Muscle of leg (tissue), 3 donors: ENCODE measurements at regions not wholly inside any gene's neighbourhood (a gene's known extent, or its start where the extent isn't known, plus 50 kb on each side); places are given as distances from the start of the nearest gene placed in this dataset.

Experiments
- DNase-seq: peaks from one replicate; pipeline ENCODE4 v3.0.0; 2013
- H3K27ac ChIP-seq: one replicate; pipeline ENCODE4 v1.5.1; 2013; ENCODE audit warnings: mild to moderate bottlenecking, low read length, control low read depth
- H3K27me3 ChIP-seq: one replicate; pipeline ENCODE4 v1.6.1; 2013; ENCODE audit warnings: low read length; ENCODE audit not compliant: control insufficient read depth, insufficient read depth
- H3K36me3 ChIP-seq: one replicate; pipeline ENCODE4 v1.6.1; 2013; ENCODE audit warnings: low read length; ENCODE audit not compliant: control insufficient read depth, insufficient read depth
- H3K4me1 ChIP-seq: one replicate; pipeline ENCODE4 v1.6.1; 2013; ENCODE audit warnings: low read length; ENCODE audit not compliant: control insufficient read depth, insufficient read depth
- H3K4me3 ChIP-seq: one replicate; pipeline ENCODE4 v1.5.1; 2013; ENCODE audit warnings: low read length, control low read depth
- H3K9me3 ChIP-seq: replicated peaks from 2 replicates; pipeline ENCODE4 v1.6.1; 2013; ENCODE audit warnings: low read depth, low read length; ENCODE audit not compliant: control insufficient read depth
- WGBS: methylation state at CpG from one replicate; pipeline ENCODE4 v1.1.5; 2013; ENCODE audit warnings: missing lambda C conversion rate; ENCODE audit not compliant: insufficient coverage; 5-methylcytosine and 5-hydroxymethylcytosine counted together

- Histone ChIP-seq H3K9me3 (peaks cover 3% of the 10 kb centered on the region), H3K27me3 (no peaks in the 10 kb centered on the region), H3K36me3 (no peaks in the 10 kb centered on the region), H3K4me3 (no peak overlapping the region), H3K27ac (no peak overlapping the region), H3K4me1 (no peaks in the 10 kb centered on the region)
- DNase-seq: no peak
- WGBS: no CpG with 5 or more reads among the region's 2 CpGs
Observed at GRCh38 chr5:27208051-27208450, 169.7 kb upstream of the CDH9 start.

DNA sequence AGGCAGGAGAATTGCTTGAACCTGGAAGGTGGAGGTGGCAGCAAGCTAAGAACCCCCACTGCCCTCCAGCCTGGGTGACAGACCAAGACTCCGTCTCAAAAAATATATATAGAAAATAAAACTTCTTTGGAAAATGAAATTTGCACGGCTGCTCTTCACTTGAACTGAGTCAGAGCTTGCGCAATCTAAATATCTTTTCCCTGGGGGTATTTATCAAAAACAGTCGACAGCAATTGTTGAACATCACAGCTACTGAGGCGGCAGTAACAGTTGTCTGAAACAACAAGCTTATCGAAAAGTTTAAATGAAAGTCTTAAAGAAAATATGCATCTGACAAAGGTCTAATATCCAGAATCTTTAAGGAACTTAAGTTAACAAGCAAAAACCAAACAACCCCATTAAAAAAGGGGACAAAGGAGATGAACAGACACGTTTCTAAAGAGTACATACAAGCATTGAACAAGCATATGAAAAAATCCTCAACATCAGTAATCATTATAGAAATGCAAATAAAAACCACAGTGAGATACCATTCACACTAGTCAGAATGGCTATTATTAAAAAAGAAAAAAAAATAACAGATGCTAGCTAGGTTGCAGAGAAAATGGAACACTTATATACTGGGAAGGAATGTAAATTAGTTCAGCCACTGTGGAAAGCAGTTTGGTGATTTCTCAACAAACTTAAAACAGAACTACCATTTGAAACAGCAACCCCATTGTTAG is 153.6 kb upstream of the CDH9 start:
- Histone ChIP-seq H3K4me3 (no peak overlapping the region), H3K36me3 (no peaks in the 10 kb centered on the region), H3K9me3 (peaks cover 6% of the 10 kb centered on the region), H3K27me3 (no peaks in the 10 kb centered on the region), H3K4me1 (no peaks in the 10 kb centered on the region), H3K27ac (no peak overlapping the region)
- no peak for DNase-seq
- no CpG with 5 or more reads among the region's 7 CpGs for WGBS

GRCh38 chr5:27172693-27173092 is 134.3 kb upstream of the CDH9 start:
- no peak overlapping the region for H3K4me3 ChIP-seq
- no peaks in the 10 kb centered on the region for H3K4me1 ChIP-seq
- no peaks in the 10 kb centered on the region for H3K27me3 ChIP-seq
- peaks cover 5% of the 10 kb centered on the region for H3K9me3 ChIP-seq
- WGBS: no CpG with 5 or more reads among the region's 1 CpG
- H3K27ac ChIP-seq: no peak overlapping the region
- no peaks in the 10 kb centered on the region for H3K36me3 ChIP-seq
- DNase-seq: no peak

DNA sequence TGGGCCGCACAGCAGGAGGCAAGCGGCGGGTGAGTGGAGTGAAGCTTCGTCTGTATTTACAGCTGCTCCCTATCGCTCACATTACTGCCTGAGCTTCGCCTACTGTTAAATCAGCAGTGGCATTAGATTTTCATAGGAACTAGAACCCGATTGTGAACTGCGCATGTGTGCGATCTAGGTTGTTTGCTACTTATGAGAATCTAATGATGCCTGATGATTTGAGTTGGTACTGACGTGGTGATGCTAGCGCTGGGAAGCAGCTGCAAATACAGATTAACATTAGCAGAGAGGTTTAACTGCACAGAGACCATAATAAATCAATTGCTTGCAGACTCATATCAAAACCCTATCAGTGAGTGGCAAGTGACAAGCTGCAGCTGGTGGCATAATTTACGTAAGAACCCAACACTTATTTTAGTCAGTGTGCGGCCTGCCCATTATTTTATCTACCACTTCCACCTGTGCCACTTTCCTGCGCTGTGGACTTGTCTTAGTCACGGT is 133.4 kb upstream of the CDH9 start:
- Histone ChIP-seq H3K4me1 (no peaks in the 10 kb centered on the region), H3K27me3 (no peaks in the 10 kb centered on the region), H3K36me3 (no peaks in the 10 kb centered on the region), H3K9me3 (peaks cover 5% of the 10 kb centered on the region), H3K4me3 (no peak overlapping the region), H3K27ac (no peak overlapping the region)
- 81% methylated on average over 10 of the region's 15 CpGs for WGBS
- no peak for DNase-seq

DNA sequence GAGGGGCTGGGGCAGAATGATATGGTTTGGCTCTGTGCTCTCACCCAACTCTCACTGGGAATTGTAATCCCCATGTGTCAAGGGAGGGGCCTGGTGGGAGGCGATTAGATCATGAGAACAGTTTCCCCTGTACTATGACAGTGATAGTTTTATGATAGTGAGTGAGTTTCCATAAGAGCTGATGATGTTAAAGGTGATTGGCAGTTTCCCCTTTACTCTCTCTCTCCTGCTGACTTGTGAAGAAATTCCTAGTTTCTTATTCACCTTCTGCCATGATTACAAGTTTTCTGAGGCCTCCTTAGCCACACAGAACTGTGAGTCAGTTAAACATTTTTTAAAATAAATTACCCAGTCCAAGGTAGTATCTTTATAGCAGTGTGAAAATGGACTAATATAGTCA is 120.4 kb upstream of the CDH9 start:
- Histone ChIP-seq H3K9me3 (peaks cover 29% of the 10 kb centered on the region), H3K36me3 (no peaks in the 10 kb centered on the region), H3K27ac (no peak overlapping the region), H3K4me1 (no peaks in the 10 kb centered on the region), H3K27me3 (no peaks in the 10 kb centered on the region), H3K4me3 (no peak overlapping the region)
- no CpG with 5 or more reads among the region's 1 CpG for WGBS
- DNase-seq: no peak

DNA sequence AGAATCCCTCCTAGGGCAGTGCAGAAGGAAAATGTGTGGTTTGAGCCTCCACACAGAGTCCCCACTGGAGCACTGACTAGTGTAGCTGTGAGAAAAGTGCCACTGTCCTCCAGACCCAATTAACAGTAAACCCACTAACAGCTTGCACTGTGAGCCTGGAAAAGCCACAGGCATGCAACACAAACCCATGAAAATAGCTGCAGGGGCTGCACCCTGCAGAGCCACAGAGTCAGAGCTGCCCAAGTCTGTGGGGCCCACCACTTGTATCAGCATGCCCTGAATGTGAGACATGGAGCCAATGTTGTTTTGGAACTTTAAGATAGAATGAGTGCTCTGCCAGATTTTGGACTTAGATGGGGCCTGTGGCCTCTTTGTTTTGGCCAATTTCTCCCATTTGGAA is 119.8 kb upstream of the CDH9 start:
- H3K36me3 ChIP-seq: no peaks in the 10 kb centered on the region
- H3K9me3 ChIP-seq: peaks cover 29% of the 10 kb centered on the region

GRCh38 chr5:27144456-27144855 is 106.1 kb upstream of the CDH9 start:
- H3K27me3 ChIP-seq: no peaks in the 10 kb centered on the region
- H3K4me3 ChIP-seq: no peak overlapping the region
- H3K9me3 ChIP-seq: peaks cover 2% of the 10 kb centered on the region
- 67% methylated on average over 1 of the region's 2 CpGs for WGBS
- no peak for DNase-seq
- H3K27ac ChIP-seq: no peak overlapping the region
- no peaks in the 10 kb centered on the region for H3K4me1 ChIP-seq
- no peaks in the 10 kb centered on the region for H3K36me3 ChIP-seq

More for the DNA sequence above, 119.8 kb upstream of the CDH9 start:
- Histone ChIP-seq H3K4me3 (no peak overlapping the region), H3K4me1 (no peaks in the 10 kb centered on the region), H3K27ac (no peak overlapping the region), H3K27me3 (no peaks in the 10 kb centered on the region)
- DNase-seq: no peak

GRCh38 chr5:27140831-27141230 is 102.4 kb upstream of the CDH9 start:
- no peaks in the 10 kb centered on the region for H3K4me1 ChIP-seq
- H3K27me3 ChIP-seq: no peaks in the 10 kb centered on the region
- no peak overlapping the region for H3K27ac ChIP-seq
- H3K9me3 ChIP-seq: no peaks in the 10 kb centered on the region
- no peak overlapping the region for H3K4me3 ChIP-seq
- DNase-seq: no peak
- H3K36me3 ChIP-seq: no peaks in the 10 kb centered on the region
- WGBS: no CpG with 5 or more reads among the region's 1 CpG

GRCh38 chr5:27130587-27130986 is 92.2 kb upstream of the CDH9 start:
- Histone ChIP-seq H3K4me1 (no peaks in the 10 kb centered on the region), H3K27me3 (no peaks in the 10 kb centered on the region), H3K27ac (no peak overlapping the region), H3K36me3 (no peaks in the 10 kb centered on the region), H3K9me3 (no peaks in the 10 kb centered on the region), H3K4me3 (no peak overlapping the region)
- no CpG with 5 or more reads among the region's 1 CpG for WGBS
- peak; percentile 46 for DNase-seq

GRCh38 chr5:27129926-27130325 is 91.5 kb upstream of the CDH9 start:
- H3K4me1 ChIP-seq: no peaks in the 10 kb centered on the region
- WGBS: no CpG with 5 or more reads among the region's 1 CpG
- no peaks in the 10 kb centered on the region for H3K27me3 ChIP-seq
- H3K36me3 ChIP-seq: no peaks in the 10 kb centered on the region
- H3K9me3 ChIP-seq: no peaks in the 10 kb centered on the region
- no peak overlapping the region for H3K4me3 ChIP-seq
- no peak overlapping the region for H3K27ac ChIP-seq
- peak; percentile 2 for DNase-seq

- Histone ChIP-seq H3K4me1 (no peaks in the 10 kb centered on the region), H3K27ac (no peak overlapping the region), H3K4me3 (no peak overlapping the region), H3K9me3 (peaks cover 2% of the 10 kb centered on the region), H3K36me3 (no peaks in the 10 kb centered on the region), H3K27me3 (no peaks in the 10 kb centered on the region)
- WGBS: 83% methylated on average over 1 of the region's 2 CpGs
- no peak for DNase-seq
Observed at GRCh38 chr5:27125856-27126255, 87.5 kb upstream of the CDH9 start.
